ENCODE measurements at regions not wholly inside any gene's neighbourhood (a gene's known extent, or its start where the extent isn't known, plus 50 kb on each side); places are given as distances from the start of the nearest gene placed in this dataset.

GRCh38 chr20:24798930-24799705 lies 150.0 kb upstream of the CST7 start:
- DNase-seq, result no peak

GRCh38 chr20:24799971-24800580 lies 149.0 kb upstream of the CST7 start:
- DNase-seq, result no peak

- no peak for DNase-seq
Observed at GRCh38 chr20:24802286-24802820, 146.7 kb upstream of the CST7 start.

GRCh38 chr20:24804481-24805206 lies 144.4 kb upstream of the CST7 start:
- no peak for DNase-seq

GRCh38 chr20:24805456-24806238 lies 143.4 kb upstream of the CST7 start:
- no peak for DNase-seq

GRCh38 chr20:24806705-24807676 lies 142.1 kb upstream of the CST7 start:
- no peak for DNase-seq

GRCh38 chr20:24808616-24809015 lies 140.5 kb upstream of the CST7 start:
- DNase-seq, result no peak

- no peak for DNase-seq
Observed at GRCh38 chr20:24809606-24810005, 139.5 kb upstream of the CST7 start.

GRCh38 chr20:24810676-24811407 lies 138.2 kb upstream of the CST7 start:
- DNase-seq, result no peak

- no peak for DNase-seq
Observed at GRCh38 chr20:24812373-24812772, 136.7 kb upstream of the CST7 start.

- no peak for DNase-seq
Observed at GRCh38 chr20:24813080-24813479, 136.0 kb upstream of the CST7 start.

GRCh38 chr20:24813496-24813895 lies 135.6 kb upstream of the CST7 start:
- no peak for DNase-seq

- DNase-seq, result no peak
Observed at GRCh38 chr20:24813936-24814335, 135.1 kb upstream of the CST7 start.

GRCh38 chr20:24814556-24815195 lies 134.4 kb upstream of the CST7 start:
- no peak for DNase-seq

GRCh38 chr20:24815196-24815815 lies 133.8 kb upstream of the CST7 start:
- DNase-seq, result no peak

GRCh38 chr20:24815931-24816330 lies 133.1 kb upstream of the CST7 start:
- no peak for DNase-seq

GRCh38 chr20:24816431-24816830 lies 132.6 kb upstream of the CST7 start:
- DNase-seq, result no peak

GRCh38 chr20:24816907-24817306 lies 132.2 kb upstream of the CST7 start:
- DNase-seq, result no peak

- no peak for DNase-seq
Observed at GRCh38 chr20:24817351-24817750, 131.7 kb upstream of the CST7 start.

GRCh38 chr20:24818056-24818455 lies 131.0 kb upstream of the CST7 start:
- DNase-seq, result no peak

Measured in eye (tissue), 1 donor.